ENCODE measurements at regions not wholly inside any gene's neighbourhood (a gene's known extent, or its start where the extent isn't known, plus 50 kb on each side); places are given as distances from the start of the nearest gene placed in this dataset.

DNA sequence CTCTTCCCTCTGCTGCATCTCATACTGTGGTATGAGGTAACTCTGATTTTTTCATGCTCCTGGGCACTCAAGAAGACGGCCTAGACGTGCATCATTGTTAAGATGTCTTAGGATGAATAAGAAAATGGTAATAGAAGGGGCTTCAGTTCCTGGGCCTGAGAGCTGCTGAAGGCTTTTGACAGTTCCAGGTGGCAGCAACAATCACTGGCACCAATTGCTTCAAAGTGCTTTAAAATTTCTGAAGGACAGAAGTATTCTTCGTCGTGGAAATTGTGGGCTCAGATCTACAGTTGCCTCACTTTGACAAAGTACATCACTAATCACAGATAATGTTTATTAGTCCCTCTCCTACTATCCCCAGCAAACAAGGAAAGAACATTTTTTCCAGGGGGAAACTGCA lies 536.6 kb upstream of the CAMK1G start:
- DNase-seq: no peak

- DNase-seq: no peak
Observed at GRCh38 chr1:209048941-209049669, 534.4 kb upstream of the CAMK1G start.

DNA sequence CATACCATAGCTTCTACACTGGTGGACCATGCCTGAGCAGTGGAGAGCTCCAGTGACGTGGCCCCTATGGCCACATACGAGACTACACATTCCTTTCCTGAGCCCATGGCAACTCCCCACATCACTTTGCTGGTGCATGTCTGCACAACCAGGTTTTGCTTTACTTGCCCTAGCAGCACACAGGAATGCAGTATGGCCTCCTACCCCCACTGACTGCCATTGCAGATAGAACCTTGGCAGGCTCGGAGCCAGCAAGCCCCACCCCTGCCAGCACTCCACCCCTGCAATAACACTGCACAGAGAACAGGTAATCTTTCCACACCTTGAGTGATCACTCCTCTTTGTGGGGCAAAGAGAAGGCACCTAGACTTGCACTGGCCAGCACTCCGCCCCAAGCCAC lies 531.9 kb upstream of the CAMK1G start:
- no peak for DNase-seq

GRCh38 chr1:209053587-209053986 lies 529.9 kb upstream of the CAMK1G start:
- no peak for DNase-seq

DNA sequence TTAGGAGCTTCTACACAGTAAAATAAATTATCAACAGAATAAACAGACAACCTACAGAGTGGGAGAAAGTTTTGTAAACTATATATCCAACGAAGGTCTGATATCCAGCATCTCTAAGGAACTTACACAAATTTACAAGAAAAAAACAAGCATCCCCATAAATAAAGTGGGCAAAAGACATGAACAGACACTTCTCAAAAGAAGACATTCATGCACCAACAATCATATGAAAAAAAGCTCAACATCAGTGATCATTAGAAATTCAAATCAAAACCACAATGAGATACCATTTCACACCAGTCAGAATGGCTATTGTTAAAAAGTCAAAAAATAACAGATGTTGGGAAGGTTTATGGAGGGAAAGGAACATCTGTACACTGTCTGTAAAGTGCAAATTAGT lies 526.4 kb upstream of the CAMK1G start:
- DNase-seq: no peak

DNA sequence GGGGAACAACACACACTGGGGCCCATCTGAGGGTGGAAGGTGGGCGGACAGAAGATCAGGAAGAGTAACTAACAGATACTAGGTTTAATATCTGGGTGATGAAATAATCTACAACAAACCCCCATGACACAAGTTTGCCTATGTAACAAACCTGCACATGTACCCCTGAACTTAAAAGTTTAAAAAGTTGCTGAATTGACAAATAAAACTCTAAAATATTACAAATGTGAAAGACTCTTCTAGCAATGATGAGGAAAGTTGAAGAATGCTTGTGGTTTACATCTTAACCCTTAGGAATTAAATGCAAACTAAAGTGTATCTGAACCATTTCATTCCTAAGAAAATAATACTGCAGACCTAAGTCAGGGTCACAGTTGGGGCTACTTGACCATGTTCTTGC lies 525.6 kb upstream of the CAMK1G start:
- DNase-seq: no peak

- DNase-seq: no peak
Observed at GRCh38 chr1:209059376-209059775, 524.1 kb upstream of the CAMK1G start.

DNA sequence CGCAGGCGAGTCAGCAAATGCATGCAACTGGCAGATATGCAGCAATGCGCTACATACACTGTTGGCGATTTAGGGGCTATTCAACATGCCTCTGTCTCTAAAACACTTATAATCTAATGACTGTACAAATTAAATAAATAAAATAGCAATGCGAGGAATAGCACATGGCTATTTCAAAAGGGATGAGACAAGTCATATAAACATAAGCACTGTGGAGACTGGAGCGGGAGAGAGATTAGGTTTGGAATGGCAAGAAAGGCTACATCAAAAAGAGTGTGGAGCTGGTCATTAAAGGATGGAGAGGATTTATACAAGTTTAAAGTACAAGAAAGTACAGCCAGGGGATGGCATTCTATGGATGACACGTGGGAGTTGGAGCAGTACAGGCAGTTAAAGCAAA lies 523.5 kb upstream of the CAMK1G start:
- no peak for DNase-seq

- no peak for DNase-seq
Observed at GRCh38 chr1:209062081-209062620, 521.4 kb upstream of the CAMK1G start.

DNA sequence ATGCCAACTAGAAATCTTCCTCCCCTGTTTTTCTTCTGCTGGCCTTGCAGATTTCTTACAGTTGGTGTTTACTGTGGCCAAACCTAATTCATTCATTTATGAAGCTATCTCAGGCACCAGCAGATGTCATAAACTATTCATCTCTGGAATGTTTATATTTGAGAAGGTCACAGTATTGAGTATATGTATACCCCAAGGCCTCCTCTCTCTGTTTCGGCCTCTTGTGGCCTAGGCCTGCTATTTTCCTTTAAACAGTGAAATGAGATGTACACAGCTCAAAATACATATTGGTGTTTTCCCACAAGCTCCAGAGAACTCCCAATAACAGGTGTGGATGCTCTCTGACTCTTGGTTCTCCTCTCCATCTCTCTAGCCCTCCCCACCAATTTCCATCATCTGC lies 520.7 kb upstream of the CAMK1G start:
- DNase-seq: no peak

GRCh38 chr1:209063767-209064659 lies 519.5 kb upstream of the CAMK1G start:
- DNase-seq: no peak

- no peak for DNase-seq
Observed at GRCh38 chr1:209064850-209065706, 518.4 kb upstream of the CAMK1G start.

- no peak for DNase-seq
Observed at GRCh38 chr1:209072481-209072880, 511.0 kb upstream of the CAMK1G start.

DNA sequence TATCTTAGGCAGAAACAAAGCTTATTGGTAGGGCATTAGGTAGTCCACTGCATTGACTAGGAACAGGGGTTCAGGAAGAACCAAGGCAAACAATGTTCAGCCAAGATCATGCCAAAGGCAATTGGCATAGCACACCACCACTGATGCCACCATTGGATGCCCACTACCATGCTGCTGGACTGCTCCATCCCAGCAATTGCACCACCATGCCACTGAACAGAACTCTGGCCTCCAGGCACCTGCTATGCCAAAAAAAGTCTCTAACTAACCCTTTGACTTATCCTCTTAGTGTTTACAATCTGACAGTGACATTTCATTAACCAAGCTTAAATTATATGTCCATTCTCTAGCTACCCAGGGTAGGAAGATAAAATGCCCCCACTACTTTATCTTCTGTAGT lies 509.6 kb upstream of the CAMK1G start:
- no peak for DNase-seq

GRCh38 chr1:209074575-209075250 lies 508.8 kb upstream of the CAMK1G start:
- DNase-seq: no peak

DNA sequence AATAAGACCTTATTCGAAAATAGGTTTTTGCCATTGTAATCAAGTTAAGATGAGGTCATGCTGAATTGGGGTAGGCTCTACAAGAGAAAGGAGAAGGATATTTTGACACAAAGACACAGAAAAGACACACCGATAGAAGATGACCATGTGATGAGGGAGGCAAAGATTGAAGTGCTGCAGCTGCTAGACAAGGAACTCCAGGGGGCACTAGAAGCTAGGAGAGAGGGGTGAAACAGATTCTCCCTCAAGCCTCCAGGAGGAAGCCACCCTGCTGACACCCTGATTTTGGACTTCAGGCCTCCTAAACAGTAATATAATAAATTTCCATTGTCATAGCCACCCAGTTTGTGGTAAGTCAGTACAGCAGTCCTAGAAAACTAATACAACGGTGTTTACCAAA lies 506.8 kb upstream of the CAMK1G start:
- DNase-seq: no peak

GRCh38 chr1:209080170-209080781 lies 503.2 kb upstream of the CAMK1G start:
- no peak for DNase-seq

DNA sequence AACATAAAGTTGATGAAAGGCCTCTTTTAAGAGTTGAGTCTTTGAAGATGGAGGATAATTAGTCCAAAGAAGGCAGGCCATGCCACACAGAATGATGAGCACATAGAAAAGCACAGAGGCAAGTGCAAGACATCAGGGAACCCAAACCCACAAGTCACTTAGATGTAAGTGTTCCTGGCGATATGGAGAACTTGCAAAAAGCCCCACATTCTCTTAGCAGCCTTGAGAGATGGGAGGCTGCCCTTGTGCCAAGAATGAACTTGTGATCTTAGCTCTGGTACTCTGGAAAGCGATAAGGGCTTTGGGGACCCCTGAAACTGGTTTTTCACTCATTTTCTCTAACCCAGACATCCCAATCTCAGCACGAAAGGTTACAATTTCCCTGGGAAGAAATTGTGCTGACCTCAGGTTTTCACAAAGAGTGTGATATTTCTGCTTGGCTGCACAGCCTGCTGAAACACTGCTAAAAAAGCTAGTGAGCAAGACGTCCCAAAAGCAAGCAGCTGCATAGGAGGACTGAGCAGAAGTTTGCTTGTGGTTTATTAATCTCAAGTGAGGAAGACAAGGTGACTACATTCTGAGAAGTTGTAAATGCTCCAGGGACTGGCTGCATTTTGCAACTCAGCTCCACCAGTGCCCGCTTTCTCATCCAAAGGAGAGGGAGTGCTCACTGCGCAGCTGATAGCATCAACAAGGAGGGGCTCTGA lies 496.9 kb upstream of the CAMK1G start:
- no peak for DNase-seq

DNA sequence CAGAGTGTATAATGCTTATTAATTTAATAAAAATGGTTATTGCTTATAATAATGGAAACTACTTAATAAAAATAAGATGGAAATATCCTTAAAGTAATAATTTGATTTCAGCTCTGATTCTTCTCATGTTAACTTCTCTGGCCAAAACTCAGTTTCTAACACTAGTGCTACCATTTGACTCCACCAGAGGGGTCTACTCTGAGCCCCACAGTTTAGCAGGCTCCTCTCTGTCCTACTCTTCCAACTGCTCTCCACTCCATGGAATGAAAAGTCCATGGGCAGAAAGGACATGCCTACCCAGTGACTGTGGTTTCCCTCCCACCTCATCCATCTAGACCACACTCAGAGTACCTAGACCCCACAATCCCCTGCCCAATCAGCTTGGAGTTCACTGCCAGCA lies 489.1 kb upstream of the CAMK1G start:
- DNase-seq: no peak

GRCh38 chr1:209095627-209096595 lies 487.6 kb upstream of the CAMK1G start:
- DNase-seq: no peak
